ENCODE measurements at regions not wholly inside any gene's neighbourhood (a gene's known extent, or its start where the extent isn't known, plus 50 kb on each side); places are given as distances from the start of the nearest gene placed in this dataset.

- DNase-seq = peak in 1 of 4 experiments; percentile 6
Observed at GRCh38 chr16:87163637-87164036, 153.6 kb downstream of the C16orf95 start.

GRCh38 chr16:87165151-87165550 lies 152.0 kb downstream of the C16orf95 start:
- DNase-seq = no peak

- no peak for DNase-seq
Observed at GRCh38 chr16:87165885-87166284, 151.3 kb downstream of the C16orf95 start.

DNA sequence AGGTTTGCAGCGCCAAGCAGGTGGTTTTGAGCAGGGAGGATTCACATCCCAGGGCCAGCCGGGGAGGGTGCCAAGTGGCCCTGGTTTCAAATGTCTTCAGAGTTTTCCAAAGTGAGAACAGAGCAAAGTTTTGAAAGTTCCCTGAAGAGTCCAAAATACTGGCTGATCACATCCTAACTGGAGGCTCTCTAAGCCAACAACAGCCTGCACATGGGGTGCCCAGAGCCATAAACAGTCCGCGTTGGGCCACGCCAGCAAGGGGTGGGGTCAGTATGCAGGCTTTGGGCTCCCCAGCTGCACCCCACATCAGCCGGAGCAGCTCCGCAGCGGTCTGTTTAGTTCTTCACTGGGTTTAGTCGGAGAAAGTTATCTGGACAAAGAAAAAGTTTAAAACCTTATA lies 150.9 kb downstream of the C16orf95 start:
- no peak for DNase-seq

DNA sequence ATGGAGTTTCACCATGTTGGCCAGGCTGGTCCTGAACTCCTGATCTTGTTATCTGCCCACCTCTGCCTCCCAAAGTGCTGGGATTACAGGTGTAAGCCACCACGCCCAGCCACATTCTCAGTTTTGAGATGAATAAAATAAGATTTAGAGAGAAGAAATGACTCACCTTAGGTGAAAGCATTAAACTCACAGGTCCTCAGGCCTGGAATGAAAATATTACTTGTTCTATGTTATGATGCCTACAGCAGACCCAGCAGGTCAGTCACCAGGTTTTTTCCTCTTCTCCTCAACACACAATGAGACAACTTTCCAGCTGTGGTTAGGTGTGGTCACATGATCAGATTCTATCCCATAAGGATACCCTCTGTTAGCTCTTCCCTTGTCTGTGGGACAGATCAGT lies 150.3 kb downstream of the C16orf95 start:
- DNase-seq = no peak

DNA sequence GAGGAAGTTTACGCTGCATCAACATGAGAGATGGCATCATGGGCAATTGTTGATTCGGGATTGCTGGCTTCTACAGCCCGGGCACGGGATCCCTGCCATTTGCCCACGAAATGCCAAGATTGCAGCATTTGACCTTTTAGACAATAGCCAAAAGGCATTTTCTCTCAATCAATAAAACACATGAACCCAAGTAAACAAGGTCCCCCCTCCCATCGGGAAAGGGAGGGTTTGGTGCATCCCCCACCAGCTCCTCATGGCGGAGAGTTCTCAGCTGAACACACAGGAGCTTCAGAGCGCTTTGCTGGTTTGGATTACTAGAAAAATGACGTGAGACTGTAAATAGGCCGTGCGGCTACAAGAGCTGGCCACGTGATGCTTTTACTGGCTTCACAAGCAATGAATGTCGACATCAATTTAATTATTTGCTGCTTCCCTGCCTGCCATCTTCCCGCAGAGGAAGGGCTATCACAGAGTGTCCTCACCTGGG lies 147.6 kb downstream of the C16orf95 start:
- DNase-seq = no peak

- no peak for DNase-seq
Observed at GRCh38 chr16:87170310-87170709, 146.9 kb downstream of the C16orf95 start.

GRCh38 chr16:87171723-87172122 lies 145.5 kb downstream of the C16orf95 start:
- no peak for DNase-seq

DNA sequence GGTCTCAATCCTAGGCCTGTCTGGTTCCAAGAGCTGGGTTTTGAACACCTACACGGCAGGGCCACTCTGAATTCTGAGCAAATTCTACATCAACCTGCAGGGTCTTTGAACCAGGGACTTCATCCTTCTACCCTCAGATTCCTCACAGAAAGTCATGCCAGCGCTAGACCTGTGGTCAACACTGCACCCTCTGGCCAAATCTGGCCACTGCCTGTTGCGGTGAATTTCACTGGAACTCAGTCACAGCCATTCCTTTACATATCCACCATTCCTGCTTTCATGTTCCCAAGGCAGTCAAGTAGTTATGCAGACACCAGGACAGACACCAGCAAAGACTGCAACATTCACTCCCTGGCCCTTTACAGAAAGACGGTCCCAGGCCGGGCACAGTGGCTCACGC lies 144.6 kb downstream of the C16orf95 start:
- DNase-seq = no peak

DNA sequence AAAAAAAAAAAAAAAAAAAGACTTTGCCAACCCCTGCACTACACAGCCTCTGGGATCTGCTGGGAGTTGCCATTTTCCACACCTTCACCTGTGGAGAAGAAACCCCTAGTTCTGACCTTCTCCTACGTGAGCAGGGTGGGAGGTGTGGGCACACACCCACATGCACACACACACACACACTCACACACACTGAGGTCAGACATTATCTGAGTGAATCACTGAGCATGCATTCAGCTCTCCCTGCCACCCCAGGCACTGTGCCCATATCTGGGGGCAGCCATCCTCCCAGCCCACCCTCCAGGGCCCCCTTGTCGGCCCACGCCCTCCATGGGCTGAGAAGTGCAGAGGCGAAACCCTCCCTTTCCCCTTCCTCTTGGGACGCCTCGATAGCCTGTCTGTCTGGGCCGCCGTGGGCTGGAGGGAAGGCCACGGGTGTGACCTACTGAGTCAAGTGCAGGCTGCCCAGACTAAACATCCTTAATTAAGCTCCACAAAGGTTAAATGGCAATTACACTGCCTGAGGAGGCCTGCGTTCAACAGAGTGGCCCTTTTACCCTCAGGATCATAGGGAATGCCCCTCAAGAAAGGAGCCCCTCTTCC lies 143.8 kb downstream of the C16orf95 start:
- DNase-seq = no peak

GRCh38 chr16:87174061-87174460 lies 143.1 kb downstream of the C16orf95 start:
- no peak for DNase-seq

DNA sequence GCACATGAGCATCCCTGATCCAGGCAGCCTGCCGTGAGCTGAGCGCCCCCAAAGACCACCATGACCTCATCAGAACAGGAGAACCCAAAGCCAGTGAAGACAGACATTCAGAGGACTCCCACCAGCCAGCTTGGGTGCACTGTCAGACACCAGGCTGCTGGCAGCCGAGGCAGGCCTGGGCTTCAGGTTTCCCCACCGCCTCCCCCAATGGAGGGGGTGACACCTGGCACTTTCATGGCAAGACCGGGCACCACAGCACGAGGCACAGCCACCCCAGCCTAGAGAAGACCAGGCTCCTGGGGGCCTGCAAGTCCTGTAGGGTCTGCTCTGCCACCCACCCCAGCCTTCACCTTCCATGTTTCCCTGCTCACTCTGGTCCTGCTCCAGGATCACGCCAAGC lies 140.5 kb downstream of the C16orf95 start:
- DNase-seq = no peak

DNA sequence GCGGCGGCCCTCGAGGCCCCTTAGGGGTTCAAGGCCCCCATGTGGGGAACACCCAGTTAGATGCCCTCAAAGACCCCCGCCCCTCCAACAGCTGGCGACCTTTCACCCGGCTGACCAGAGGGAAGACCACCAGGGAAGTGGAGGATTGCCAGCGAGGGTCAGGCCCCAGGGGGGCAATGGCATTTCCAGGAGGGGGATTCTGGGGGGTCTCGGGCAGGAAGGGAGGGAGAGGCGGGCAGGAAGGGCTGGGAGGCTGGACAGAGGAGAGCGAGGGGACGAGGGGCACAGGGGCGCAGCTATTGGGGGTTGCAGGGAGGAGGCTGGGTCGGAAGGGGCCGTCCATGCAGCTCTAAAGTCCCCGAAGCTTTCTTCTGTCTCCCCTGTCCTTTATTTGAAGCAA lies 139.5 kb downstream of the C16orf95 start:
- DNase-seq = no peak

- no peak for DNase-seq
Observed at GRCh38 chr16:87178177-87178863, 138.9 kb downstream of the C16orf95 start.

DNA sequence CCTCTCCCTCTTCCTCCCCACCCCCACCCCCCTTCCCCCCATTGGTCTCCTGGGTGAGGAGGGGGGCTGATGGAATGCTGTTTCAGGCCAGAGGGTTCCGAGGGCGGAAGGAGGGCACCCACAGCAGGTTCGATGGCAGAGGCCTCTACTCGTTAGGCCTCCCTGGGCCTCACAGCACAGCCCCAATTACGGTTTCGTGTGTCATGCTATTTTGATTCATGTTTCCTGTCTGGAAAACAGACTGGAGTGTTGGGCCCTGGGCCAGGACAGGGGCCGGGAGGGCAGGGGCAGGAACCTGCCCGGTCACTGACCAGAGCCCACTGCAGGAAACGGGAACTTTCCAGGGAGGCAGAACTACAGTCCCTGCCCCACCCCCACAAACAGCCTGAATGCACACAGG lies 138.2 kb downstream of the C16orf95 start:
- peak in 3 of 4 experiments; percentile 5 to 13 (median 7) for DNase-seq

- no peak for DNase-seq
Observed at GRCh38 chr16:87180069-87180468, 137.1 kb downstream of the C16orf95 start.

GRCh38 chr16:87182759-87183158 lies 134.4 kb downstream of the C16orf95 start:
- no peak for DNase-seq

DNA sequence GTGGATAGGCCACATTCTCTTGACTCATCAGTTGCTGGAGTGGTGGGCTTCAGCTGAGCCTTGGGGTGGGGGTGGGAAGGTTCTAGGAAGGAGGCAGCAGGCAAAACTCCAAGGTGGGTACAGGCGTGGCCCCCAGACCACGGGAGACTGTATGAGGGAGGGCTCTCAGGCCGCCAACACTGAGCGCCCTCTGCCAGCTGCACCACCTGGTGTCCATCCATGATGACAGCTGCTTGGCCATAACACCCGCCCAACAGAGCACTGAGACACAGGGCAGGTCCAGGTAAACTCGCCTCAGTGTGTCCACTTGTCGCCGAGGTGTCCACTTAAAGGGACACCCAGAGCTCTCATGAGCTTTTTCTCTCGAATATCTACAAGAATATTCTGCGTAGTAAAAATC lies 133.5 kb downstream of the C16orf95 start:
- no peak for DNase-seq

DNA sequence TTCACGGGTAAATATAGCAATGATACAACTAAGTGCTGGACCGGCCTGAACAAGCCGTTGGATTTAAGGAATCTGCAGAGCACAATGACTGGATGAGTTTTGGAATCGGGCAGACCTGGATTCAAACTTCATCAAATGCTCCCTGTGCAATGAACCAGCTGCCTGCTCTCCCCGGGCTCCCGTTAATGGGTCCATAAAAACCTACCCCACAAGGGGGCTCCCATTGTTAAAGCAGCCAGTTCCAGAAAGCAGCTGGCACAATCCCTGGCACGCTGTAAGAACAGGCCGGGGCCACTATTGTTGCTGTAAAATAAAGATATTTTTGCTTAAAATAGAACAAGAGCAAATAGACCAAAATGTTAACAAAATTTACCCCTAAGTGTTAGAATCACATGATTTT lies 131.9 kb downstream of the C16orf95 start:
- no peak for DNase-seq

DNA sequence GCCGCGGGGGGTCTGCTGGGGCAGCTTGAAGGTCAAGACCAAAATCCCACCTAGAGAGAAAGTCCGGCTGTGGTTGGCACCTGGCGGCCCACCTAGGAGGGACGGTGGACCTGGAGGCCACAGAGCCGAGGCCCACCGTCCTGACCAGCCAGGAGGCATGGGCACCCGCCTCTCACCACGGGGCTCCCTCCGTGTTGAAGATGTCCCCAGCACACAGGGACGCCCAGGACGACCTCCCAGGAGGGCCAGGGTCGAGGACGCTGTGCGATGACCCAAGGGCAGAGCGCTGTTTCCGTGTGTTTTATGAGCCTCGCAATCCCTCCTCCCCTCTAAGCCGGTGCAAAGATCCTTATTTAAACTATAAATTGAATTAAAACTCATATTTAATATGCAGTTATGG lies 131.2 kb downstream of the C16orf95 start:
- no peak for DNase-seq

DNA sequence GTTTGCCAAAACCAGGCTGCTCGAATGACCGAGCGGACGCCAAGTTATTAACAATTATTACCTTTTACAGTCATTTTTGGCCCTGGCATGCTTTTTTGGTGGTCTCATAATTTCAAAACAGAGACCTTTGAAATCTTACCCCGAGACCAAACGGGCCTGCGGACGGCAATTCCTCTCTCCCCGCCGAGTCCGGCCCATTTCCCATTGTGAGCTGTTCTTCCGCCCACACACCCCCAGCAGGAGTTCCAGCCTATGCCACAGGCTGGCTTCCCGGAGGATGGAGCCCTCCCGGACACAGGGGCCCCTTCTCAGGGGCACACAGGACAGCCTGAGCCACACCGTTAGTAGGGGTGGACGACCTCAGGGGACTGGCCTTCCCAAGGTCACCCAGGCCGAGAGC lies 130.7 kb downstream of the C16orf95 start:
- DNase-seq = no peak

GRCh38 chr16:87186876-87187533 lies 130.2 kb downstream of the C16orf95 start:
- no peak for DNase-seq

GRCh38 chr16:87188104-87188503 lies 129.1 kb downstream of the C16orf95 start:
- DNase-seq = no peak

GRCh38 chr16:87189426-87189825 lies 127.8 kb downstream of the C16orf95 start:
- no peak for DNase-seq

All from suppressor macrophage (primary cell).